ENCODE measurements at regions not wholly inside any gene's neighbourhood (a gene's known extent, or its start where the extent isn't known, plus 50 kb on each side); places are given as distances from the start of the nearest gene placed in this dataset.

GRCh38 chr21:38716942-38717341 is 88.8 kb upstream of the ETS2 start:
- no peak for TF ChIP-seq CTCF (tag by site-specific recombination; IDR thresholded peaks at IDR 0.05)
- TF ChIP-seq HIC1 (tag by site-specific recombination; IDR thresholded peaks at IDR 0.05), result no peak
- no peak for TF ChIP-seq ZNF600 (tag by site-specific recombination; IDR thresholded peaks at IDR 0.05)
- TF ChIP-seq ZNF416 (tag by site-specific recombination; IDR thresholded peaks at IDR 0.05), result no peak
- TF ChIP-seq ZNF639 (tag by site-specific recombination; IDR thresholded peaks at IDR 0.05), result no peak
